IMR-90 (cell line): ENCODE measurements at regions not wholly inside any gene's neighbourhood (a gene's known extent, or its start where the extent isn't known, plus 50 kb on each side); places are given as distances from the start of the nearest gene placed in this dataset.
"Not testable (repeated sequence)": the region's sequence is repeated elsewhere in the genome, so short reads cannot be mapped to it uniquely, and the experiment has no call there.

Source experiments
- ATAC-seq: fragments of 200-7000 bp; cut with Tn5 transposase; 2 replicates; pipeline ENCODE4 v1.9.1; 2020; ENCODE audit warnings: low read depth, mild to moderate bottlenecking, moderate library complexity
- BruUV-seq: library from RNA; stranded (reverse); fragments of 400-500 nt; replicated peaks from 2 replicates; lab custom pipeline; 2021; lab: Mats Ljungman, UMichigan
- CTCF ChIA-PET: fragments of 300-600 bp; formaldehyde crosslinking; extraction: SDS; loops from one replicate; lab custom pipeline; 2021; ENCODE audit warnings: antibody characterized with exemption; lab: Yijun Ruan, JAX
- POLR2A ChIA-PET: fragments of 300-600 bp; sonication (Branson Sonifier 250); formaldehyde crosslinking; loops from one replicate; lab custom pipeline; 2022; ENCODE audit warnings: antibody characterized with exemption; ENCODE audit not compliant: unreplicated experiment; lab: Charles Lee
- DNase-seq: peaks from one replicate; pipeline ENCODE4 v3.0.0; 2013
- H2AFZ ChIP-seq: replicated peaks from 2 replicates; pipeline ENCODE3; 2013; ENCODE audit warnings: low read length, mild to moderate bottlenecking; ENCODE audit not compliant: poor library complexity
- H2AK5ac ChIP-seq: 2 replicates; pipeline ENCODE4 v1.6.1; 2013; ENCODE audit warnings: low read depth, low read length, inconsistent platforms
- H2AK9ac ChIP-seq: replicated peaks from 2 replicates; pipeline ENCODE3; 2013; ENCODE audit warnings: mild to moderate bottlenecking, low read depth, low read length, moderate library complexity; ENCODE audit not compliant: poor library complexity
- H2BK120ac ChIP-seq: 2 replicates; pipeline ENCODE4 v1.6.1; 2013; ENCODE audit warnings: low read depth, low read length, inconsistent platforms
- H2BK15ac ChIP-seq: 3 replicates; pipeline ENCODE4 v1.6.1; 2013; ENCODE audit warnings: low read depth, low read length, inconsistent platforms
- H2BK20ac ChIP-seq: 2 replicates; pipeline ENCODE4 v1.6.1; 2013; ENCODE audit warnings: low read depth, mild to moderate bottlenecking, inconsistent platforms, low read length, moderate library complexity
- H2BK5ac ChIP-seq: 2 replicates; pipeline ENCODE4 v1.6.1; 2013; ENCODE audit warnings: mild to moderate bottlenecking, low read depth, low read length, inconsistent platforms; ENCODE audit not compliant: poor library complexity, severe bottlenecking
- H3K14ac ChIP-seq: replicated peaks from 2 replicates; pipeline ENCODE4 v1.6.1; 2013; ENCODE audit warnings: low read depth, low read length, inconsistent platforms
- H3K18ac ChIP-seq: 2 replicates; pipeline ENCODE4 v1.6.1; 2013; ENCODE audit warnings: low read depth, low read length, control low read depth
- H3K23ac ChIP-seq: 2 replicates; pipeline ENCODE4 v1.6.1; 2013; ENCODE audit warnings: low read depth, low read length, inconsistent platforms
- H3K27ac ChIP-seq: 2 replicates; pipeline ENCODE4 v1.5.1; 2013; ENCODE audit warnings: mild to moderate bottlenecking, control low read depth, low read length; ENCODE audit not compliant: insufficient read depth
- H3K27me3 ChIP-seq: 2 replicates; pipeline ENCODE4 v1.6.1; 2013; ENCODE audit warnings: low read length; ENCODE audit not compliant: control insufficient read depth, insufficient read depth
- H3K36me3 ChIP-seq: 2 replicates; pipeline ENCODE4 v1.6.1; 2013; ENCODE audit warnings: low read length, mixed read lengths; ENCODE audit not compliant: control insufficient read depth, insufficient read depth
- H3K4ac ChIP-seq: 2 replicates; pipeline ENCODE4 v1.6.1; 2013; ENCODE audit warnings: low read depth, low read length, inconsistent platforms
- H3K4me1 ChIP-seq: 2 replicates; pipeline ENCODE4 v1.6.1; 2013; ENCODE audit warnings: low read length, mixed read lengths; ENCODE audit not compliant: control insufficient read depth, insufficient read depth
- H3K4me2 ChIP-seq: 2 replicates; pipeline ENCODE4 v1.6.1; 2013; ENCODE audit warnings: low read depth, mild to moderate bottlenecking, control low read depth, low read length, moderate library complexity
- H3K4me3 ChIP-seq: 2 replicates; pipeline ENCODE4 v1.5.1; 2013; ENCODE audit warnings: low read depth, mild to moderate bottlenecking, control low read depth, low read length, moderate library complexity; ENCODE audit not compliant: insufficient read depth
- H3K56ac ChIP-seq: 2 replicates; pipeline ENCODE4 v1.6.1; 2013; ENCODE audit warnings: low read length, inconsistent platforms; ENCODE audit not compliant: insufficient read depth; ENCODE audit errors: extremely low read depth
- H3K79me1 ChIP-seq, 2 experiments: 2 replicates each; pipeline ENCODE4 v1.6.1; 2013; ENCODE audit warnings: low read length in 2 of 2, inconsistent platforms in 1 of 2, low read depth in 1 of 2
- H3K9ac ChIP-seq: 2 replicates; pipeline ENCODE4 v1.6.1; 2013; ENCODE audit warnings: low read depth, low read length, control low read depth
- H3K9me1 ChIP-seq: 2 replicates; pipeline ENCODE4 v1.6.1; 2013; ENCODE audit warnings: low read length, inconsistent platforms; ENCODE audit not compliant: insufficient read depth
- H3K9me3 ChIP-seq: 2 replicates; pipeline ENCODE4 v1.6.1; 2013; ENCODE audit warnings: low read length; ENCODE audit not compliant: control insufficient read depth, insufficient read depth
- H4K20me1 ChIP-seq: 2 replicates; pipeline ENCODE4 v1.6.1; 2013; ENCODE audit warnings: low read length, inconsistent platforms; ENCODE audit not compliant: insufficient read depth
- H4K5ac ChIP-seq: 2 replicates; pipeline ENCODE4 v1.6.1; 2013; ENCODE audit warnings: mild to moderate bottlenecking, low read depth, low read length, control low read depth
- H4K8ac ChIP-seq, 2 experiments: 2 replicates each; pipeline ENCODE4 v1.6.1; 2013; ENCODE audit warnings: low read depth in 2 of 2, low read length in 2 of 2, control low read depth in 1 of 2, inconsistent platforms in 1 of 2
- H4K91ac ChIP-seq: 2 replicates; pipeline ENCODE4 v1.6.1; 2013; ENCODE audit warnings: low read depth, low read length, inconsistent platforms; ENCODE audit not compliant: insufficient read depth
- WGBS, 2 experiments: methylation state at CpG; one replicate each; pipeline versions ENCODE4 v1.1.5 to v1.1.7; 2013; ENCODE audit warnings: missing lambda C conversion rate in 2 of 2; ENCODE audit not compliant: insufficient read length in 1 of 2; ENCODE audit errors: extremely low coverage in 2 of 2; 5-methylcytosine and 5-hydroxymethylcytosine counted together
- dilution Hi-C: fragments of 300-500 bp; cut with HindIII; formaldehyde crosslinking; loops from one replicate; pipeline ENCODE4 v1.14.3; 2018; ENCODE audit warnings: low sequenced_read_pairs; ENCODE audit not compliant: unreplicated experiment
- in situ Hi-C: fragments of 300-500 bp; cut with MboI; formaldehyde crosslinking; loops from 3 replicates; pipeline ENCODE4 v1.14.3; 2019; ENCODE audit warnings: low sequenced_read_pairs, inconsistent platforms, mixed read lengths
- intact Hi-C: fragments of 100-400 bp; cut with micrococcal nuclease; formaldehyde crosslinking; loops from 2 replicates; pipeline ENCODE4 v1.10.0; 2022

DNA sequence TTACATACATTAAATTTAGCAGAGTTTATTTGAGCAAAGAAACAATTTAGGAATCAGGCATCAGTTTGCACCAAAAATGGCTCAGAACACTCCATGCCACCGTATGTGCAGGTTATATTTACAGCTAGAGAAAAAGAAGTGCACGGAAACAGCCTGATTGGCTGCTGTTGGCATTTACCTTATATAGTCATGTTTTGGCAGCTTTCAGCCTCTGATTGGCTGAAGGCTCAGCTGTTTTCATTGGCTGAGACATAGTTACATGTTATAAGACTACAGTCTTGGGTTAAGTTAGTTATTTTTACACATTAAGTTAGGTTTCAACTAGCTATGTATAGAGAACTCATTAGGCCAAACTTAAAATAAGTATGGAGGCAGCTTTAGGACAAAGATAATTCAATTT is 104.0 kb downstream of the LIMS3 start:
- H4K8ac ChIP-seq, H3K4me3 ChIP-seq, H4K5ac ChIP-seq, H2BK20ac ChIP-seq, H3K27ac ChIP-seq, H2AK5ac ChIP-seq, BruUV-seq, in situ Hi-C loops, intact Hi-C loops, H3K27me3 ChIP-seq, H3K9me3 ChIP-seq, DNase-seq, H2BK15ac ChIP-seq, CTCF ChIA-PET, H3K36me3 ChIP-seq, H3K4ac ChIP-seq, H3K9me1 ChIP-seq, H3K14ac ChIP-seq, H3K56ac ChIP-seq, H2AK9ac ChIP-seq, H2BK120ac ChIP-seq, H2BK5ac ChIP-seq, H3K9ac ChIP-seq, dilution Hi-C loops, ATAC-seq, H4K91ac ChIP-seq, POLR2A ChIA-PET, H2AFZ ChIP-seq, H3K4me2 ChIP-seq, H3K18ac ChIP-seq, H3K23ac ChIP-seq, H4K20me1 ChIP-seq, H3K79me1 ChIP-seq, H3K4me1 ChIP-seq: not testable (repeated sequence)
- WGBS, 2 experiments, result no CpG with 5 or more reads among the region's 2 CpGs

GRCh38 chr2:110013388-110013787 is 102.2 kb downstream of the MALL start:
- H4K91ac ChIP-seq, H3K9me3 ChIP-seq, H3K18ac ChIP-seq, H3K4ac ChIP-seq, H2AK9ac ChIP-seq, H2BK20ac ChIP-seq, ATAC-seq, BruUV-seq, H2BK15ac ChIP-seq, H3K79me1 ChIP-seq, in situ Hi-C loops, H3K9me1 ChIP-seq, H3K9ac ChIP-seq, H2AK5ac ChIP-seq, H2AFZ ChIP-seq, H3K56ac ChIP-seq, H4K5ac ChIP-seq, H3K27me3 ChIP-seq, CTCF ChIA-PET, POLR2A ChIA-PET, H4K20me1 ChIP-seq, H3K14ac ChIP-seq, H3K23ac ChIP-seq, H4K8ac ChIP-seq, H2BK5ac ChIP-seq, DNase-seq, intact Hi-C loops, H3K4me1 ChIP-seq, H3K4me3 ChIP-seq, H3K4me2 ChIP-seq, H3K27ac ChIP-seq, dilution Hi-C loops, H3K36me3 ChIP-seq, H2BK120ac ChIP-seq: not testable (repeated sequence)
- WGBS, 2 experiments, result no CpG with 5 or more reads among the region's 2 CpGs
